Astrocyte (in vitro differentiated cells and primary cell): ENCODE measurements at regions not wholly inside any gene's neighbourhood (a gene's known extent, or its start where the extent isn't known, plus 50 kb on each side); places are given as distances from the start of the nearest gene placed in this dataset.

ENCODE experiments used
- CTCF ChIP-seq: IDR thresholded peaks from 2 replicates; pipeline ENCODE4 v1.5.1; 2011; ENCODE audit warnings: low read depth, mild to moderate bottlenecking, inconsistent platforms, low read length, moderate library complexity; ENCODE audit not compliant: insufficient read depth
- EZH2 ChIP-seq: IDR thresholded peaks from 2 replicates; pipeline ENCODE4 v1.6.1; 2012; ENCODE audit warnings: mild to moderate bottlenecking, low read length, inconsistent platforms; ENCODE audit not compliant: insufficient read depth

GRCh38 chr1:239539812-239540211, 153.4 kb downstream of the CHRM3 start:
- TF ChIP-seq EZH2 (no peak), CTCF (no peak)
